ENCODE measurements at regions not wholly inside any gene's neighbourhood (a gene's known extent, or its start where the extent isn't known, plus 50 kb on each side); places are given as distances from the start of the nearest gene placed in this dataset.
A peak's percentile ranks its signal among the peaks of the same experiment; 100 is the strongest.

GRCh38 chr5:61622156-61622555 is 290.1 kb downstream of the ZSWIM6 start:
- DNase-seq (ENCODE audit: low read depth), result no peak

DNA sequence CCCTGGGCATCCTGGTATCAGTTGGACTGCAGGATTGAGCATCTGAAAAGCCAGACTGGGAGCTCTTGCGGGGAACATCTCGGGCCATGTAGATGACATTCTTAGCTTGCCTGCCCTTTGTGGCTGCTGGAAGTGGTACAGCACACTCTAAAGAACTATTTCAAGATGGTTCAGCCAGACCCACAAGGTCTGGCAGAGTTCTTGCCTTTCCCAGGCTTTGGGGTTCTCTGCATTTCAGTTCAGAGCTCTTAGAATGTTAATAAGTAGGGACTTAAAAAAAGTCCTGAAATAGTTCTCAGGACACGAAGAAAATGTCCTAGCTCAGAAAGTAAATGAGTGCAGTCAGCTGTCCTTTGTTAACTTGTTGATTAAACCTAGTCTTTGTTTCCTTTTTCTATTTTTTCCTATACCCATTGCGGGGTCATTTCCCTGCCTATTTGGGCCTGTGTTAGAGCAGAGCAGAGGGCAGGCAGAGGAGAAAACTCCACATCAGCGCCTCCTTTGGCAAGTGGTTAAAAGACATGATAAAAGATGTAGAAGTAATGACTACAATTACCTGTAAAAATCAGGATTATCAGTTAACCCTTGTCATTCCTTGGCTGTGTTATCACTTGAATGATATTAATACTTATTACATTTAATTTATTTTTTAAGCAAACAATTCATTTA is 291.5 kb downstream of the ZSWIM6 start:
- peak; percentile 17 for DNase-seq (ENCODE audit: low read depth)

- DNase-seq (ENCODE audit: low read depth), result no peak
These were observed 292.6 kb downstream of the ZSWIM6 start for GRCh38 chr5:61624553-61625136.

- no peak for DNase-seq (ENCODE audit: low read depth)
These were observed 293.1 kb downstream of the ZSWIM6 start for GRCh38 chr5:61625137-61625561.

DNA sequence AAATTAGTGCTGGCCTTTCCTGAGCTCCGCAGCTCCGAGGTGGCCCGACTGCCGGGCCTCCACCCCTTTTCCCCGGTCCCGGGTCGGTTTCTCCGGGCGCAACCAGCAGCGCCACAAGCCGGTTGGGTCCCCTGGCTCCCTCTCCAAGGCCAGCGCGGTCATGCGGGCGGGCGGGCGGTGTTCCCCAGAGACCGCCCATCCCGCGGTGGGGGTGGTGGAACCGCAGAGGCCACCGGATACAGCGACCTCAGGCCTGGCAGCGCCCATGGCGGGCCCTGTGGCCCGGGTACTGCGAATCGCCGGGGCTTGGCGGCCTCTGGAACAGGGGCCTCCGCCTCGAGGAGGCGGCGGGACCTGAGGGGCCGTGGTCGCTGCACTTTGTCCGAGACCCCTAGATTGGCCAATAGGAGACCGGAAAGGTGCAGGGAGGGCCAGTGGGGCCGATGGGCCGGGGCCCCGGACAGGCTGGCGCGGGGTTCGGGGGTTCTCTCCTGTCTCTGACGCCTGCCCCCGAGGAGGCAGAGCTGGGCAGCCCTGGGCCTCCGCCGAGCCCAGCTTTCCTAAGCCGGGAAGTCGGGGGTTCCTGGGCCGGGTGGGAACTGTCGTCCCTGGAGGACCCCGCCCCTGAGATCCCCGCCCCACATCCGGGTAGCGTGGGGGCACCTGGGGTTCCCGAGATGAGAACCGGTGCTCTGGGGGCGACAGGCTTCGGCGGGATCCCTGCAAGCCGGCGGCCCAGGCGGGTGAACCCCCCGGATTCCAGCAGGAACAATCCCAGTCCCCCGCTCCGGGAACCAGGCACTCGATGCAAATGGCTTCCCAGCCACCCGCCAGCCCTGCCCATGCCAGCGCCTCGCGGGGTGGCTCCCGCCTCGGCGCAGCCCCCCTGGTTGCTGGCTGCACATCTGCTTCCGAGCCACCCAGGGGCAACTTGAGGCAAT is 293.9 kb downstream of the ZSWIM6 start:
- peak; percentile 70 for DNase-seq (ENCODE audit: low read depth)

DNA sequence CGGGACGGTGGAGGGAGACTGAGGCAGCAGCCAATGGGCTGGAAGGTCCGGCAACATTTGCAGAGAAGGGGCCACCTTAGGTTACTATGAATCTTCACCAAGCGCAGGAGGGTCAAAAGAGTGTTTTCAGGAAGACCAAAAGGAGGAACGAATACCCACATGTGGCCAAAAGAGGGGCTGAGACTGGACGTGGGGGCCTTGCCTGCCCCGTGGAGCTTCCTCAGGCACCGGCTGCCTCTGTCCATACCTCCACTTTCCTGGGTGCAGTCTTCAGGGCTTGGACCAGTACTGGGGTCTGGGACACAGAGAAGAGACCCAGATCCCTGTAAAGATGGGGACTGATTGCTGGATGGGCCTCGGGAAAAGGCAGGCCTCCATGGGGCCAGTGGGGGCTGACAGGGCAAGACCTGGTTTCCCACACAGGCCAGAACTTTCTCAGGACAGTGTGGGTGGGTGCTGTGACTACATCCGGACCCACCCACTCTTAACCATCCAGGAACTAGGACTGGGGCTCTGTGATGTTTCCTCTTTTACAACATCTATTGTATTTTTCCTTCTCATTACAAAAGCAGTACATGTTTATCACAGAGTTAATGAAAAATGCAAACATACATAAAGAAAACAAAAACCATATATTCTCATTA is 294.7 kb downstream of the ZSWIM6 start:
- no peak for DNase-seq (ENCODE audit: low read depth)

DNA sequence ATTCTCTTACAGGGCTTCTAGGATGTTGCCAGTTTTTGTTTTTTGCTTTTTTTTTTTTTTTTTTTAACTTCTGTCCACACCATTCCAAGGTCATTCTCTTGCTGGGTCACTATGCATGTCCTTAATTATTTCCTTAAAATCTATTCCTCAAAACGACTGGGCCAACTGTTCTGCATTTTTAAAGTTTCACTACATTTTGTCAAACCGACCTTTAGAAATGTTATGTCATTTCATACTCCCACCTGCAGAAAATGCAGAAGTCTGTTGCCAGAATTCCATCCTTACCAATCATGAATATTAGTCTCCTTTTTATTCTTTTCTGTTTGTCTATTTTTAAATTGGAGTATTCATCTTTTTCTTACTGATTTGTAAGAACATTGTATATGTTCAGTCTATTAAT is 295.5 kb downstream of the ZSWIM6 start:
- DNase-seq (ENCODE audit: low read depth), result no peak

GRCh38 chr5:61630908-61631307 is 298.9 kb downstream of the ZSWIM6 start:
- no peak for DNase-seq (ENCODE audit: low read depth)

DNA sequence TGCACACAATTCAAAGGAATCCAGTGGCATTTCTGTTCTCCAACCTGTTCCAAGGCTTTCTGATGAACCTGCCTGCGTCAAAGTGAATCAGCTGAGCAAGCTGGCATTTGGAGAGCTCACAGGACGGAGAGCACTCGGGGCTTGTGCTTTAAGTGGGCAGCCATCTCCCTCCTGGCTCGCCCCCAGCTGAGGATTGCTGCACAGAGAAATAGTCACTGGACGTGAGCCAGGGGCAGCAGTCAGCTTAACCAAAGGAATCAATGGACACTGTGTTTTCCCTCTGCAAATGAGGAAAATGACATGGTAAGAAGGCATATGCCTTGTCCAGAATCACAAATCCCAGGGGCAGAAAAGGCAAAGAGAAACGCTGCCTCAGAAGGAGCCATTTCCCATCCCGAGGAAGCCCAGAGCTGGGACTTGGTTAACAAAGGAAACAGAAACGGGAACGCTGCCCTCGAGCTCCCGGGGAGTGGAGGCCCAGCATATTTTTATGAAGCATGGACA is 299.4 kb downstream of the ZSWIM6 start:
- DNase-seq (ENCODE audit: low read depth), result peak; percentile 14

GRCh38 chr5:61632064-61632463 is 300.0 kb downstream of the ZSWIM6 start:
- no peak for DNase-seq (ENCODE audit: low read depth)

DNA sequence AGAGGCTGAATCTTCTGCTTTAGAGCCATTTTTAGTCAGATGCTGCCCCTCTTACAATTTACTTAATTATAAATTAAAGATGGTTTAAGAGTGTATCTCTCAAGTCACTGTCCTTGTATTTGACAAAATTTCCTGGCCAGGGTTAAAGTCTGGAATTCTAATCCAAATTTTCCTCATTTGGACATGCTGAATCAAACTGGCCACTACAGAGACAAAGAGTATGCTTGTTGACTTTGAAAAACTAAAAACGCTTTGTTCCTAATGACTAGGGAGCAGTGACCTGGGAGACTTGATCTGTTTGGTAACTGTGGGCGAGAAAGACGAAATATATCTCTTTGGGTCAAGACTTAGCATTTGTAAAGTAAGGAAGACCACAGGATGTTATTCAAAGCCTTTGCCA is 303.2 kb downstream of the ZSWIM6 start:
- no peak for DNase-seq (ENCODE audit: low read depth)

GRCh38 chr5:61637566-61637965 is 305.5 kb downstream of the ZSWIM6 start:
- DNase-seq (ENCODE audit: low read depth), result no peak

GRCh38 chr5:61638476-61638875 is 306.4 kb downstream of the ZSWIM6 start:
- no peak for DNase-seq (ENCODE audit: low read depth)

GRCh38 chr5:61640179-61641021 is 308.3 kb downstream of the ZSWIM6 start:
- DNase-seq (ENCODE audit: low read depth), result no peak

DNA sequence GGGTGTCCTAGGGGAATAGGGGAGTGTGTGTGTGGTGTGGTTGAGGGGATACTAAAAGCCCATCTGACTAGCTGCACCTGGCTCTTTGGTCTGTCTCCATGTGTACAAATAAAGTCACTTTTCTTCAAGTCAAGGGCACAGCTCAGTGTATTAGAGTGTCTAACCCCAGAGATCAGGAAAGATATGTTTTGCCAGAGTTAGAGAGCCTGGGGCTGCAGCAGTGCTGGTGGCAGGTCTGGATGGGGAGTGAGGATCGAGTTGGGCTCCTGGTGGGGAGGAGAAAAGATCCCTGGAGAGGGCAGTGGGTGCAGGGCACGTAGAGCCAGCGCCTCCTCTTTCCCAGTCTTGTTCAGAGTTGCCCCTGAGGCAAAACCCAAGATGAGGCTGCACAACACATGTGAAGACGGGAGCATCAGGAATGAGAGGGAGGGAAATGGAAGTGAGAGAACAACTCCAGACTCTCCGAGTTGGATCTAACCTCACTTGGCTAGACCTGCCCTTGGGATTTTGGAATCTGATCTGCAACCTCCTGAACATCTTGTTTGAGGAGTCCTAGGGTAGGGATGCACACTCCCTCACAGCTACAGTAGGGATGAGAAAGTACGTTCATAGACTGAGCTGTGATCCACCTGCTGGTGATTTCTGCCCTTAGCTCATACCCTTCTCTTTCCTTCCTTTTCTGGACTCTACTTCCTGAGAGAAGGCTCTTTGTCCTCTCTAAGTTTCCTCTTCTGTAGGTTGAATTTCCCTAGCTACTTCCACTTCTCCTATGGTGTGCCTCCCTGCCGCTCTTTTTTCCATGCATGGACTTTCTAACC is 309.9 kb downstream of the ZSWIM6 start:
- no peak for DNase-seq (ENCODE audit: low read depth)

DNA sequence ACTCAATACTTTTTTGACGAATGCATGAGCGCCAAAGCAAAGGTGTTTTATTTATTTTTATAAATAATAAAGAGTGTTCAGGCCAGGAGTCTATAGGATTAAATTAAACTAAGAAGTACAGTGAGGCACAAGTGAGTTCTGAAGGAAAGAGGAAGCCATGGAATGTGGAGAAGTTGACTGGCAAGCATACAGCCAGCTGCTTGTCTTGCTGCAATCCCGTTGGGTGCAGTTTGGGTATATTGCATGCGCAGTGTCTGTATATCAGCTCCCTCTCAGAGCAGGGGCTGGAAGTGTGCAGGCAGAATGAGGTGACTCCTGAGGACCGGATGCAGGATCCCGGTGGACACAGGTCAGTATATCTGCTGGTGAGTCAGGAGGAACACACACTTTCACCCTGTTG is 315.6 kb downstream of the ZSWIM6 start:
- DNase-seq (ENCODE audit: low read depth), result no peak

GRCh38 chr5:61649231-61649630 is 317.2 kb downstream of the ZSWIM6 start:
- no peak for DNase-seq (ENCODE audit: low read depth)

GRCh38 chr5:61649971-61650370 is 317.9 kb downstream of the ZSWIM6 start:
- DNase-seq (ENCODE audit: low read depth), result no peak

GRCh38 chr5:61650661-61651060 is 318.6 kb downstream of the ZSWIM6 start:
- DNase-seq (ENCODE audit: low read depth), result no peak

- DNase-seq (ENCODE audit: low read depth), result no peak
These were observed 319.1 kb downstream of the ZSWIM6 start for GRCh38 chr5:61651195-61651594.

Measured in Daoy (cell line).